ENCODE measurements at regions not wholly inside any gene's neighbourhood (a gene's known extent, or its start where the extent isn't known, plus 50 kb on each side); places are given as distances from the start of the nearest gene placed in this dataset.

- Histone ChIP-seq H3K9ac (replicated peaks in 1 of 4; ENCODE audit: extremely low read depth in 1 of 4, low read depth in 3 of 4, low read length in 3 of 4) (no peak overlapping the region), H3K4ac (replicated peaks; ENCODE audit: insufficient read length, low read depth, low read length) (no peak overlapping the region), H2BK5ac (ENCODE audit: low read depth, low read length) (no peak overlapping the region), H4K5ac (ENCODE audit: insufficient read length, low read depth, low read length) (no peak overlapping the region), H2AFZ (ENCODE audit: low read length) (no peak overlapping the region), H4K8ac (ENCODE audit: extremely low read depth, insufficient read depth, low read length) (no peak overlapping the region), H3K27ac (ENCODE audit: low read depth, low read length) (no peak overlapping the region), H2BK12ac (ENCODE audit: low read depth, low read length) (no peak overlapping the region), H2BK15ac (ENCODE audit: low read length) (no peak overlapping the region), H3K79me1 (ENCODE audit: low read depth, low read length) (no peaks in the 10 kb centered on the region), H3K4me3 (ENCODE audit: extremely low read depth in 1 of 4, insufficient read depth in 2 of 4, low read depth in 3 of 4, low read length in 4 of 4) (no peak overlapping the region), H3K23ac (ENCODE audit: insufficient read length) (no peak overlapping the region), H3K14ac (ENCODE audit: insufficient read length) (no peak overlapping the region), H3K9me3 (ENCODE audit: insufficient read depth in 2 of 2, low read depth in 1 of 2, low read length in 1 of 2) (0 out of 4 replicates have a peak, but pooled peaks cover 0 to 3% of the 10 kb centered on the region in 2 experiments), H3K79me2 (ENCODE audit: control insufficient read depth in 1 of 2, insufficient read depth in 2 of 2, low read length in 2 of 2) (no peaks in the 10 kb centered on the region), H3K4me2 (ENCODE audit: insufficient read depth in 1 of 2, low read depth in 2 of 2, low read length in 2 of 2) (no peak overlapping the region), H3K4me1 (replicated peaks in 1 of 4; ENCODE audit: control insufficient read depth in 3 of 4, insufficient read depth in 4 of 4, low read length in 3 of 4) (no peaks in the 10 kb centered on the region), H3K18ac (ENCODE audit: extremely low read depth, low read length) (no peak overlapping the region), H2AK5ac (ENCODE audit: low read depth, low read length) (no peak overlapping the region), H3K23me2 (ENCODE audit: low read depth, low read length) (no peaks in the 10 kb centered on the region), H3K56ac (replicated peaks; ENCODE audit: insufficient read length, low read depth, low read length) (no peak overlapping the region), H2BK120ac (replicated peaks; ENCODE audit: low read depth, low read length) (no peak overlapping the region), H3K27me3 (replicated peaks in 1 of 4; ENCODE audit: control insufficient read depth in 3 of 4, extremely low read depth in 1 of 4, insufficient read depth in 3 of 4, low read length in 3 of 4) (no peaks in the 10 kb centered on the region), H4K20me1 (replicated peaks in 1 of 2; ENCODE audit: control insufficient read depth in 1 of 2, insufficient read depth in 2 of 2, low read length in 2 of 2) (no peaks in the 10 kb centered on the region), H4K91ac (replicated peaks; ENCODE audit: insufficient read length, low read length) (no peak overlapping the region), H3K36me3 (ENCODE audit: control insufficient read depth in 2 of 4, insufficient read depth in 4 of 4, low read length in 3 of 4) (no peaks in the 10 kb centered on the region), H2BK20ac (ENCODE audit: low read length) (no peak overlapping the region)
- TF ChIP-seq KDM5A (IDR thresholded peaks at IDR 0.05; ENCODE audit: low read length) (no peak), CTCF (IDR thresholded peaks at IDR 0.05; ENCODE audit: control extremely low read depth in 1 of 3, insufficient read depth in 1 of 3, low read depth in 1 of 3, low read length in 3 of 3) (no peak), JUND (IDR thresholded peaks at IDR 0.05; ENCODE audit: low read length) (no peak), MAX (IDR thresholded peaks at IDR 0.05) (no peak), EGR1 (IDR thresholded peaks at IDR 0.05; ENCODE audit: borderline replicate concordance, low read depth, low read length) (no peak), CREB1 (IDR thresholded peaks at IDR 0.05) (no peak), BACH1 (IDR thresholded peaks at IDR 0.05; ENCODE audit: low read length) (no peak), POU5F1 (IDR thresholded peaks at IDR 0.05; ENCODE audit: low read depth, low read length) (no peak), SIX5 (IDR thresholded peaks at IDR 0.05; ENCODE audit: low read depth, low read length) (no peak), TBP (IDR thresholded peaks at IDR 0.05; ENCODE audit: low read depth, low read length) (no peak), RFX5 (IDR thresholded peaks at IDR 0.05; ENCODE audit: borderline replicate concordance, low read depth, low read length) (no peak)
- POLR2A ChIA-PET (ENCODE audit: partially characterized antibody): no interaction called here
- CTCF ChIA-PET (ENCODE audit: partially characterized antibody): interaction anchor here (0.7 kb wide), 1 partner anchor 11 kb away, joined by 3 read pairs; no protein-coding TSS in a partner anchor
- FAIRE-seq: no peak
- no peak for DNase-seq (ENCODE audit: low read depth in 1 of 2, low spot score in 2 of 2)
- WGBS, 2 experiments (ENCODE audit: extremely low coverage in 1 of 2, insufficient coverage in 1 of 2, insufficient read length in 1 of 2, insufficient replicate concordance in 2 of 2, low coverage in 1 of 2, low lambda C conversion rate in 2 of 2, missing lambda C conversion rate in 1 of 2): 90% methylated on average over 5 of the region's 5 CpGs; no CpG with 5 or more reads in 1 of the 2 experiments
These were observed 273.4 kb upstream of the SASH1 start for GRCh38 chr6:148069256-148069655.

Data from H1 (cell line).